HL-60 (cell line): ENCODE measurements at regions not wholly inside any gene's neighbourhood (a gene's known extent, or its start where the extent isn't known, plus 50 kb on each side); places are given as distances from the start of the nearest gene placed in this dataset.

Source experiments
- CTCF ChIP-seq: IDR thresholded peaks from one replicate; pipeline ENCODE4 v1.5.1; 2011; ENCODE audit warnings: low read length, control low read depth, inconsistent platforms; ENCODE audit not compliant: insufficient read depth
- GABPA ChIP-seq: IDR thresholded peaks from 2 replicates; pipeline ENCODE4 v1.6.1; 2012; ENCODE audit warnings: low read depth
- POLR2AphosphoS5 ChIP-seq: IDR thresholded peaks from 2 replicates; pipeline ENCODE4 v1.6.1; 2012; ENCODE audit warnings: low read depth
- TF ChIP-seq, protein P1 (sequence below): IDR thresholded peaks from 2 replicates; pipeline ENCODE4 v1.6.1; 2012; ENCODE audit warnings: low read depth; ENCODE audit not compliant: insufficient replicate concordance

GRCh38 chr9:82140471-82140870 is 151.9 kb downstream of the SPATA31D1 start:
- no peak for TF ChIP-seq GABPA
- TF ChIP-seq CTCF, result no peak
- TF ChIP-seq, protein P1, sequence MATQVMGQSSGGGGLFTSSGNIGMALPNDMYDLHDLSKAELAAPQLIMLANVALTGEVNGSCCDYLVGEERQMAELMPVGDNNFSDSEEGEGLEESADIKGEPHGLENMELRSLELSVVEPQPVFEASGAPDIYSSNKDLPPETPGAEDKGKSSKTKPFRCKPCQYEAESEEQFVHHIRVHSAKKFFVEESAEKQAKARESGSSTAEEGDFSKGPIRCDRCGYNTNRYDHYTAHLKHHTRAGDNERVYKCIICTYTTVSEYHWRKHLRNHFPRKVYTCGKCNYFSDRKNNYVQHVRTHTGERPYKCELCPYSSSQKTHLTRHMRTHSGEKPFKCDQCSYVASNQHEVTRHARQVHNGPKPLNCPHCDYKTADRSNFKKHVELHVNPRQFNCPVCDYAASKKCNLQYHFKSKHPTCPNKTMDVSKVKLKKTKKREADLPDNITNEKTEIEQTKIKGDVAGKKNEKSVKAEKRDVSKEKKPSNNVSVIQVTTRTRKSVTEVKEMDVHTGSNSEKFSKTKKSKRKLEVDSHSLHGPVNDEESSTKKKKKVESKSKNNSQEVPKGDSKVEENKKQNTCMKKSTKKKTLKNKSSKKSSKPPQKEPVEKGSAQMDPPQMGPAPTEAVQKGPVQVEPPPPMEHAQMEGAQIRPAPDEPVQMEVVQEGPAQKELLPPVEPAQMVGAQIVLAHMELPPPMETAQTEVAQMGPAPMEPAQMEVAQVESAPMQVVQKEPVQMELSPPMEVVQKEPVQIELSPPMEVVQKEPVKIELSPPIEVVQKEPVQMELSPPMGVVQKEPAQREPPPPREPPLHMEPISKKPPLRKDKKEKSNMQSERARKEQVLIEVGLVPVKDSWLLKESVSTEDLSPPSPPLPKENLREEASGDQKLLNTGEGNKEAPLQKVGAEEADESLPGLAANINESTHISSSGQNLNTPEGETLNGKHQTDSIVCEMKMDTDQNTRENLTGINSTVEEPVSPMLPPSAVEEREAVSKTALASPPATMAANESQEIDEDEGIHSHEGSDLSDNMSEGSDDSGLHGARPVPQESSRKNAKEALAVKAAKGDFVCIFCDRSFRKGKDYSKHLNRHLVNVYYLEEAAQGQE, result no peak
- no peak for TF ChIP-seq POLR2AphosphoS5
